ENCODE measurements at regions not wholly inside any gene's neighbourhood (a gene's known extent, or its start where the extent isn't known, plus 50 kb on each side); places are given as distances from the start of the nearest gene placed in this dataset.

DNA sequence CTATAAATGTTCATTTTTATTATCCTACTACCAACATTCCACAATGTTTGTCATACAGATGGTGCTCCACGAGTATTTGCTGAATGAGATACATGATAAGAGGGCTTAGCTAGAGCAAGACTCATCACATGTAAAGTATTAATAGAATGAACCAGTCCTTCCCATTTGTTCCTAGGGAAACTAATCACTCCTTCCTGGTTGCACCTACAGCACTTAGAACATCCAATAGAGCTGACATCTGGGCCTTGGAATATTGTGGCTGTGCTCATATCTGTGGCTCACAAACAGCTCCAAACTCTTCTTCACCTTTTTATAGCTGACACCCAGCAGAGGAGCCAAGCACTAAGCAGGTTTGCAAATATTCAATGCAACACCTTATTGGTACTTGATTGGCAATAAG lies 91.9 kb upstream of the C1GALT1 start:
- TF ChIP-seq EZH2 (IDR thresholded peaks at IDR 0.05; ENCODE audit: insufficient read depth, poor library complexity, severe bottlenecking): no peak
- no peak for TF ChIP-seq EZH2phosphoT487 (IDR thresholded peaks at IDR 0.05; ENCODE audit: insufficient read depth, low read depth)

Measured in GM23248 (cell line).